ENCODE measurements at regions not wholly inside any gene's neighbourhood (a gene's known extent, or its start where the extent isn't known, plus 50 kb on each side); places are given as distances from the start of the nearest gene placed in this dataset.

GRCh38 chr2:105943977-105944376, 199.3 kb downstream of the NCK2 start:
- no peak for TF ChIP-seq CTCF (IDR thresholded peaks at IDR 0.05)
- no peak for TF ChIP-seq POLR2AphosphoS5 (IDR thresholded peaks at IDR 0.05)
- no peak for TF ChIP-seq POLR2A (IDR thresholded peaks at IDR 0.05)
